ENCODE measurements at regions not wholly inside any gene's neighbourhood (a gene's known extent, or its start where the extent isn't known, plus 50 kb on each side); places are given as distances from the start of the nearest gene placed in this dataset.

DNA sequence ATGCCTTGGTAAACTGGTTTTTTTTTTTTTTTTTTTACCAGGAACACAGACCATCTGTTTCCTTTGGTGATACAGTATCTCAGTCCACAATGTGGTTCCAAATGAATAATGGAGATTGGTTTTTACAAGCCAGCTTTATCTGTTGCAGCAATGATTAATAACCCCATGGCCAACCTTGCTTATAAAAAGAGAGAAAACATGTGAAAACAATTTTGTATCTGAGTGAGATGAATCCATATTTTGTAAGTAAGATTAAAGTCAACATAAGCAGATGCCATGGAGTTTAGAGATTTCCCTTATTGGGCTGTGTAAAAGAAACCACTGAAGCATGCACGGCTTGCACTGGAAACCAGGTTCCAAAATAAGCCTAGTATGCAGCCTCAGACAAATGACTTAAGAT lies 108.6 kb upstream of the CNTNAP5 start:
- no peak for DNase-seq (ENCODE audit: low spot score)
- Mint-ChIP-seq H3K36me3 (no peaks in the 10 kb centered on the region), H3K4me3 (no peak overlapping the region), H3K27ac (no peak overlapping the region), H3K4me1 (peaks cover 9% of the 10 kb centered on the region), H3K9me3 (no peaks in the 10 kb centered on the region; the same call in 1 of the 2 replicates), H3K27me3 (ENCODE audit: low read depth) (no peaks in the 10 kb centered on the region; the same call in 1 of the 2 replicates)
- ChIA-PET CTCF (no interaction called here), POLR2A (no interaction called here)
- TF ChIP-seq ETV6 (CRISPR knock-in tag; IDR thresholded peaks at IDR 0.05) (no peak), OVOL2 (CRISPR knock-in tag; IDR thresholded peaks at IDR 0.05; ENCODE audit: borderline replicate concordance) (no peak), ZNF532 (CRISPR knock-in tag; IDR thresholded peaks at IDR 0.05; ENCODE audit: borderline replicate concordance) (no peak), PRRX2 (CRISPR knock-in tag; IDR thresholded peaks at IDR 0.05) (no peak), NFE2L1 (CRISPR knock-in tag; IDR thresholded peaks at IDR 0.05) (no peak), ZNF671 (CRISPR knock-in tag; IDR thresholded peaks at IDR 0.05) (no peak), JAZF1 (CRISPR knock-in tag; IDR thresholded peaks at IDR 0.05) (no peak), ESRRA (CRISPR knock-in tag; IDR thresholded peaks at IDR 0.05; ENCODE audit: borderline replicate concordance) (no peak), ZNF232 (CRISPR knock-in tag; IDR thresholded peaks at IDR 0.05) (no peak), MLX (CRISPR knock-in tag; IDR thresholded peaks at IDR 0.05) (no peak), ELF4 (CRISPR knock-in tag; IDR thresholded peaks at IDR 0.05; ENCODE audit: low read depth) (no peak), NFYB (CRISPR knock-in tag; conservative IDR thresholded peaks at IDR 0.05; ENCODE audit: low read depth) (no peak), ATF1 (CRISPR knock-in tag; IDR thresholded peaks at IDR 0.05) (no peak)
- TF ChIP-seq, protein P1, sequence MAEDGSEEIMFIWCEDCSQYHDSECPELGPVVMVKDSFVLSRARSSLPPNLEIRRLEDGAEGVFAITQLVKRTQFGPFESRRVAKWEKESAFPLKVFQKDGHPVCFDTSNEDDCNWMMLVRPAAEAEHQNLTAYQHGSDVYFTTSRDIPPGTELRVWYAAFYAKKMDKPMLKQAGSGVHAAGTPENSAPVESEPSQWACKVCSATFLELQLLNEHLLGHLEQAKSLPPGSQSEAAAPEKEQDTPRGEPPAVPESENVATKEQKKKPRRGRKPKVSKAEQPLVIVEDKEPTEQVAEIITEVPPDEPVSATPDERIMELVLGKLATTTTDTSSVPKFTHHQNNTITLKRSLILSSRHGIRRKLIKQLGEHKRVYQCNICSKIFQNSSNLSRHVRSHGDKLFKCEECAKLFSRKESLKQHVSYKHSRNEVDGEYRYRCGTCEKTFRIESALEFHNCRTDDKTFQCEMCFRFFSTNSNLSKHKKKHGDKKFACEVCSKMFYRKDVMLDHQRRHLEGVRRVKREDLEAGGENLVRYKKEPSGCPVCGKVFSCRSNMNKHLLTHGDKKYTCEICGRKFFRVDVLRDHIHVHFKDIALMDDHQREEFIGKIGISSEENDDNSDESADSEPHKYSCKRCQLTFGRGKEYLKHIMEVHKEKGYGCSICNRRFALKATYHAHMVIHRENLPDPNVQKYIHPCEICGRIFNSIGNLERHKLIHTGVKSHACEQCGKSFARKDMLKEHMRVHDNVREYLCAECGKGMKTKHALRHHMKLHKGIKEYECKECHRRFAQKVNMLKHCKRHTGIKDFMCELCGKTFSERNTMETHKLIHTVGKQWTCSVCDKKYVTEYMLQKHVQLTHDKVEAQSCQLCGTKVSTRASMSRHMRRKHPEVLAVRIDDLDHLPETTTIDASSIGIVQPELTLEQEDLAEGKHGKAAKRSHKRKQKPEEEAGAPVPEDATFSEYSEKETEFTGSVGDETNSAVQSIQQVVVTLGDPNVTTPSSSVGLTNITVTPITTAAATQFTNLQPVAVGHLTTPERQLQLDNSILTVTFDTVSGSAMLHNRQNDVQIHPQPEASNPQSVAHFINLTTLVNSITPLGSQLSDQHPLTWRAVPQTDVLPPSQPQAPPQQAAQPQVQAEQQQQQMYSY (CRISPR knock-in tag; IDR thresholded peaks at IDR 0.05), result no peak
- TF ChIP-seq, protein P2, sequence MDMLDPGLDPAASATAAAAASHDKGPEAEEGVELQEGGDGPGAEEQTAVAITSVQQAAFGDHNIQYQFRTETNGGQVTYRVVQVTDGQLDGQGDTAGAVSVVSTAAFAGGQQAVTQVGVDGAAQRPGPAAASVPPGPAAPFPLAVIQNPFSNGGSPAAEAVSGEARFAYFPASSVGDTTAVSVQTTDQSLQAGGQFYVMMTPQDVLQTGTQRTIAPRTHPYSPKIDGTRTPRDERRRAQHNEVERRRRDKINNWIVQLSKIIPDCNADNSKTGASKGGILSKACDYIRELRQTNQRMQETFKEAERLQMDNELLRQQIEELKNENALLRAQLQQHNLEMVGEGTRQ (CRISPR knock-in tag; IDR thresholded peaks at IDR 0.05), result no peak
- TF ChIP-seq, protein P3, sequence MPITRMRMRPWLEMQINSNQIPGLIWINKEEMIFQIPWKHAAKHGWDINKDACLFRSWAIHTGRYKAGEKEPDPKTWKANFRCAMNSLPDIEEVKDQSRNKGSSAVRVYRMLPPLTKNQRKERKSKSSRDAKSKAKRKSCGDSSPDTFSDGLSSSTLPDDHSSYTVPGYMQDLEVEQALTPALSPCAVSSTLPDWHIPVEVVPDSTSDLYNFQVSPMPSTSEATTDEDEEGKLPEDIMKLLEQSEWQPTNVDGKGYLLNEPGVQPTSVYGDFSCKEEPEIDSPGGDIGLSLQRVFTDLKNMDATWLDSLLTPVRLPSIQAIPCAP (CRISPR knock-in tag; IDR thresholded peaks at IDR 0.05), result no peak
- ATAC-seq, result no peak

DNA sequence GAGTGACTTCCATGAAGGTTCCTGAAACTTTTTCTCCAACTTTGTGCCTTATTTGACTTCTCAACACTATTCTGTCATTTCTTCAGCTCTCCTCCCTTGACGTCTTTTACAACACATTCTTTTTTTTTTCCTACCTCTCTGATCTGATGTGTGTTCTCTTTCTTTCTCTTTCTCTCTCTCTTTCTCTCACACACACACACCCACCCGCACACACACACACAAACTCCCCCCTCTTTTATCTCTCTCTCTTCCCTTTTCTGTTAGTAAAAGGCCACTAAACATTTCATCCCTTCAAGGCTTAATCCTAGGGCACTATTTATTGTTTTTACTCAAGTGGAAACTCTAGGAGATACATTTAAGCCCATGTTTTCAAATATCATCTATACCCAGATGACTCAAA lies 107.8 kb upstream of the CNTNAP5 start:
- no peak for DNase-seq (ENCODE audit: low spot score)
- no peak for ATAC-seq
- Mint-ChIP-seq H3K4me1 (peaks cover 9% of the 10 kb centered on the region), H3K27me3 (ENCODE audit: low read depth) (no peaks in the 10 kb centered on the region; the same call in 1 of the 2 replicates), H3K9me3 (peaks cover 6% of the 10 kb centered on the region), H3K27ac (no peak overlapping the region), H3K4me3 (no peak overlapping the region), H3K36me3 (0 out of 2 replicates have a peak, but pooled peaks cover 4% of the 10 kb centered on the region)
- ChIA-PET POLR2A (no interaction called here), CTCF (no interaction called here)
- TF ChIP-seq FOXP4 (CRISPR knock-in tag; IDR thresholded peaks at IDR 0.05), result no peak
- TF ChIP-seq, protein P4, sequence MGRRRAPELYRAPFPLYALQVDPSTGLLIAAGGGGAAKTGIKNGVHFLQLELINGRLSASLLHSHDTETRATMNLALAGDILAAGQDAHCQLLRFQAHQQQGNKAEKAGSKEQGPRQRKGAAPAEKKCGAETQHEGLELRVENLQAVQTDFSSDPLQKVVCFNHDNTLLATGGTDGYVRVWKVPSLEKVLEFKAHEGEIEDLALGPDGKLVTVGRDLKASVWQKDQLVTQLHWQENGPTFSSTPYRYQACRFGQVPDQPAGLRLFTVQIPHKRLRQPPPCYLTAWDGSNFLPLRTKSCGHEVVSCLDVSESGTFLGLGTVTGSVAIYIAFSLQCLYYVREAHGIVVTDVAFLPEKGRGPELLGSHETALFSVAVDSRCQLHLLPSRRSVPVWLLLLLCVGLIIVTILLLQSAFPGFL (CRISPR knock-in tag; IDR thresholded peaks at IDR 0.05; ENCODE audit: borderline replicate concordance), result no peak
- no peak for TF ChIP-seq CBFB (CRISPR knock-in tag; IDR thresholded peaks at IDR 0.05; ENCODE audit: low read depth)
- no peak for TF ChIP-seq NR1H2 (CRISPR knock-in tag; IDR thresholded peaks at IDR 0.05)

All from WTC11 (cell line).